ENCODE measurements at regions not wholly inside any gene's neighbourhood (a gene's known extent, or its start where the extent isn't known, plus 50 kb on each side); places are given as distances from the start of the nearest gene placed in this dataset.

DNA sequence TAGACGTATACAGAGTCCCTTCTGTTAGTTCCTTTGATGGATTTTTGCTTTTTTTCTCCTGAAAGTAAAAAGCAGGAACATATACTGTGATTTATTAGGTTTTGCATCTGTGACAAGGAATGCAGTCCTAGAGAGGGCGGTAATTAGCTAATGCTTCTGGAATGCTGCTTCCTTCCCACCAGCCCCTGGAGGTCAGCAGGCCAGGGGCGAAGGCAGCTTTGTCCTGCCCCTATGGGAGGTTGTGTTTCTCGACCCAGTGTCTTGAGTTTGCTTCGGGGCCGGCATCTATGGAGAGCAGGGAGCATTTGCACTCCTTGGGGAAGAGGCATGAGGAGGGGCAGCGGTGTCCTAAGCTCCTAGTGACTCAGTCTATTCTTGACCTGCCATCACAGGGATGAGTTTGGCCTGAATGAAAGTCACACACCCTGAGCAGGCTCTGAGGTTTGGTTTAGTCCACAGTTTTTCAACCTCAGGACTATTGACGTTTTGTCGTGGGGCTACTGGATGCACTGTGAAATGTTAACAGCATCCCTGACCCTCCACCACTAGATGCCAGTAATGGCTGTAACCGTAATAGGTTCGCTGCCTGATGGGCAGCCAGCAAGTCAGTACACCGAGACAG lies 85.0 kb upstream of the KCNJ15 start:
- CTCF ChIA-PET: no interaction called here
- no peaks in the 10 kb centered on the region for H3K9me3 Mint-ChIP-seq

DNA sequence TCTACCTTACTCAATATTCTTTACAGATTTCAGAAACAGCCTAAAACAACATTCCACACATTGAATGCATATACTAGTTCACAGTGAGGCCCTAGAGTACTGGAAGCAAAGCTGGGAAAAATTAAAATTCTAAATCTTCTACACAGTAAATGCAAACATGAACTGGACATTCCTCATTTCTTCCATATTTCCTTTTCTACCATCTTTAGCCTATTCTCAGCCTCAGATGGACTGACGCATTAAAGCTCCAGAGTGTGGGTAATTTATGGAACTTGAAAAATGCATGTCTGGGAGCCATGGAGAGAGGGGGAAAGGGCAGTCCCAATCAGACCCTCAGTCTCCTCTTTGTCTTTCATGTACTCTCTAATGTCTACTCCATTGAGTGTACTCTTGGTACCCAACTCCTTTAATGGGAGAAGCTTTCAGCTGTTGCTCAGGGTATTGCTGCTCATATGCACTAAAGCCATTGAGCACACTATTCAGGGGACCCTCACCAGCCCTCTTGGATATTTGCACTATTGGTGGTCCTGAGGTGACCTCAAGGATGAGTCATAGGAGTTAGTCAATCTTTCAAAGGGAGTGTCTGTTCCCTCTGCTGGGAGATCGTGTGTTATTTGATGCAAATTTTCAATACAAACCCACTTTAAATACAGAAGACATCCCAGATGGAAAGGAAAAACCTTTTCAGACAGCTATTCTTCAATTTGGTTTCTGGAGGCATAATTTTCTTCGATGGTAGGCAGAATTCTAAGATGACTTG lies 83.3 kb upstream of the KCNJ15 start:
- Histone ChIP-seq H3K27me3 (ENCODE audit: insufficient read depth, low read length, poor library complexity, severe bottlenecking) (no peaks in the 10 kb centered on the region), H3K36me3 (ENCODE audit: insufficient read depth, low read length) (no peaks in the 10 kb centered on the region), H3K9me3 (ENCODE audit: low read length) (no peaks in the 10 kb centered on the region), H3K4me3 (ENCODE audit: low read length) (no peak overlapping the region), H3K4me1 (ENCODE audit: insufficient read depth, low read length) (no peaks in the 10 kb centered on the region), H3K27ac (ENCODE audit: low read depth, low read length) (no peak overlapping the region)
- no peak overlapping the region for H3K27ac Mint-ChIP-seq
- no peak for DNase-seq
- H3K27me3 Mint-ChIP-seq: peaks cover 6 to 8% of the 10 kb centered on the region in 2 donors
- no peak overlapping the region for H3K4me3 Mint-ChIP-seq
- ChIA-PET POLR2A (no interaction called here), CTCF (no interaction called here)
- H3K9me3 Mint-ChIP-seq: no peaks in the 10 kb centered on the region
- no peaks in the 10 kb centered on the region for H3K36me3 Mint-ChIP-seq
- no peaks in the 10 kb centered on the region for H3K4me1 Mint-ChIP-seq

More for the DNA sequence above, 85.0 kb upstream of the KCNJ15 start:
- DNase-seq: no peak
- POLR2A ChIA-PET: no interaction called here
- no peaks in the 10 kb centered on the region for H3K4me1 ChIP-seq (ENCODE audit: insufficient read depth, low read length)
- no peak overlapping the region for H3K4me3 ChIP-seq (ENCODE audit: low read length)
- H3K36me3 Mint-ChIP-seq: no peaks in the 10 kb centered on the region
- no peaks in the 10 kb centered on the region for H3K4me1 Mint-ChIP-seq
- H3K27me3 Mint-ChIP-seq: peaks cover 6 to 8% of the 10 kb centered on the region in 2 donors
- H3K27ac ChIP-seq (ENCODE audit: low read depth, low read length): no peak overlapping the region
- H3K27ac Mint-ChIP-seq: no peak overlapping the region
- no peaks in the 10 kb centered on the region for H3K36me3 ChIP-seq (ENCODE audit: insufficient read depth, low read length)
- no peaks in the 10 kb centered on the region for H3K9me3 ChIP-seq (ENCODE audit: low read length)
- H3K4me3 Mint-ChIP-seq: no peak overlapping the region
- no peaks in the 10 kb centered on the region for H3K27me3 ChIP-seq (ENCODE audit: insufficient read depth, low read length, poor library complexity, severe bottlenecking)

DNA sequence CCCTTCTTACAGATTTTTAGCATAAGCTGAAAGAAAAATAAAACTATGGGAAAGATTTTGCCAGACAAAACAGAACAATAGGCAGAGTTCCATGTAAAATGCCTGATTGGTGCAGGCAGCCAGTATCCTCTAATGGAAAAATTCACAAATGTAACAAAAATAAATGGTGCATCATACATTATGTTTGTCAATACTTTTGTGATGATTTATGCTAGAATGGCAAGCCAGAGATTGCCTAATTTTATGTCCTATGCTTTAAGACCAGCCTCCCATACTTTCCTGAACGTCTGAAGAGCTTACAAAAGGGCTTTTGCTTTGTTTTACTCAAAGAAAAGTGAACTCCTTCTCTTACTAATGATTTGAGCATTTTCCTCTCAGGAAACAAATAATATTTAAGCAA lies 81.5 kb upstream of the KCNJ15 start:
- H3K9me3 ChIP-seq (ENCODE audit: low read length): no peaks in the 10 kb centered on the region
- Mint-ChIP-seq H3K27me3 (peaks cover 6 to 8% of the 10 kb centered on the region in 2 donors), H3K4me3 (no peak overlapping the region), H3K9me3 (no peaks in the 10 kb centered on the region), H3K4me1 (no peaks in the 10 kb centered on the region), H3K27ac (no peak overlapping the region), H3K36me3 (no peaks in the 10 kb centered on the region)
- DNase-seq: no peak
- H3K36me3 ChIP-seq (ENCODE audit: insufficient read depth, low read length): no peaks in the 10 kb centered on the region
- no peak overlapping the region for H3K27ac ChIP-seq (ENCODE audit: low read depth, low read length)
- H3K4me1 ChIP-seq (ENCODE audit: insufficient read depth, low read length): no peaks in the 10 kb centered on the region
- ChIA-PET CTCF (no interaction called here), POLR2A (no interaction called here)
- H3K27me3 ChIP-seq (ENCODE audit: insufficient read depth, low read length, poor library complexity, severe bottlenecking): no peaks in the 10 kb centered on the region
- no peak overlapping the region for H3K4me3 ChIP-seq (ENCODE audit: low read length)

DNA sequence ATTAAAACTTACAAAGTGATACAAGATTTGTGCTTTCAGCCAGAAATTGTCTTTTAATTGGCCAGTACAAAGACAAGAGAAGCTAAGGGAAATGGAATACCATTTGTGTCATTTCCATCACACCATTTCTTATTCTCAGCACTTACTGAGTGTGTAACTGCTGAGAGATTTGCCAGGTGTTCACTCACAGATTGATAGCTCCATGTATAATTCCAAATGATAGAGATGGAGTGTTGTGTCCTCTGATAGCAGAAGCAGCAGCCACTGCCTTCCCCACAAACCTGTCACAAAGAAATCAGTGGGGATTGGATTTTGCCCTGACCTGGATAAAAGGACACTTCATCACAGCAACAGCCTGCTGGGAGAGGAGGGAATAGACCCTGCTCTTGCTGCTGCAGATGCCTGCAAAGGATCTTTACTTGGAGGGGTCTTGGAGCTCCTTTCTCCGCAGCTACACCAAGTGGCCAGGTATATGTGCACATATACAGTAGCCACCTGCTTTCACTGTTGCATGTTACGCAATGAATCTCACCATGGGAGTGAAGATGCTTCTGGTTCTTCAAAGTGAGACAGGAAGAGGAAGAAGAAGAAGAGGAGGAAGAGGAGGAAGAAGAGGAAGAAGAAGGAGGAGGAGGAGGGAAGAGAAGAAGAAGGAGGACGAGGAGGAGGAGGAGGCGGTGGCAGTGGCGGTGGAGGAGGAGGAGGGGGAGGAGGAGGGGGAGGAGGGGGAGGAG lies 78.7 kb upstream of the KCNJ15 start:
- no peak overlapping the region for H3K4me3 ChIP-seq (ENCODE audit: low read length)
- no peak overlapping the region for H3K27ac Mint-ChIP-seq
- no peak for DNase-seq

DNA sequence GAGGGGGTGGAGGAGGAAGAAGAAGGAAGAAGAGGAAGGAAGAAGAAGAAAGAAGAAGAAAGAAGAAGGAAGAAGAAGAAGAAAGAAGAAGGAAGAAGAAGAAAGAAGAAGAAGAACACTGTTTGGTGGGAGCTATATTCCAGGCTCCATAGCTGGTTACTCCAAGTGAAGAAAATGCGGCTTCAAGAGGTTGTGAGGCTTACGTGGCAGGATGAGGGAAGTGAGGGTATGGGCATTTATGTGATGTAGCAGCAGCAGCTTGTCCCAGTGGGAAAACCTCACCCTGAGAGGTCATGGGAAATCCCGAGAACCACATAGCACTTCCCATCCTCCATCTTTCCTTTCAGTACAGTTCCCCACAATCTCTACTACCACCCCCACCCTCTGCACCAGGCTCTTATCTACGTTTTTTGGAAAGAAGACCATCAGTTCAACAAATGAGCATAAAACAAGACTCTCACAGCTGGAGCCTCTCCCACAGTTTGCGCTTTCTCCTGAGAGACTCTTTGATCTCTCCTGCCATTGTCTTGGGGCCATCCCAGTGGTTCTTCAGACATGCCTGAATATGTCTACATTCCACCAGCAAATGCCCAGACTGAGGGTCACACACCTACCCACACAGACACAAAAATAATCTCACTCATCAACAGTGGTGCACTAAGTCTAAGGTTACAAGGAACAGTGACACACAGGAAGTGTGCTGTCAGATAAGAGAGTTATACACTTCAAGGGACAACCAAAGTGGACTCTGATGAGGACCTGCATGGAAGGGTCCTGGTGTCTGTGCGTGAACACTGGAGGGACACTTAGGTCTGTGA lies 77.9 kb upstream of the KCNJ15 start:
- ChIA-PET POLR2A (no interaction called here), CTCF (no interaction called here)
- no peak overlapping the region for H3K27ac Mint-ChIP-seq

More for the DNA sequence above, 78.7 kb upstream of the KCNJ15 start:
- H3K4me3 Mint-ChIP-seq: no peak overlapping the region
- Histone ChIP-seq H3K27ac (ENCODE audit: low read depth, low read length) (no peak overlapping the region), H3K4me1 (ENCODE audit: insufficient read depth, low read length) (no peaks in the 10 kb centered on the region), H3K27me3 (ENCODE audit: insufficient read depth, low read length, poor library complexity, severe bottlenecking) (no peaks in the 10 kb centered on the region), H3K36me3 (ENCODE audit: insufficient read depth, low read length) (no peaks in the 10 kb centered on the region), H3K9me3 (ENCODE audit: low read length) (no peaks in the 10 kb centered on the region)
- H3K36me3 Mint-ChIP-seq: no peaks in the 10 kb centered on the region
- H3K9me3 Mint-ChIP-seq: peaks cover 0 to 2% (median 0%) of the 10 kb centered on the region in 5 donors
- peaks cover 2 to 5% of the 10 kb centered on the region in 2 donors for H3K27me3 Mint-ChIP-seq
- POLR2A ChIA-PET: no interaction called here
- H3K4me1 Mint-ChIP-seq: no peaks in the 10 kb centered on the region
- CTCF ChIA-PET: no interaction called here

DNA sequence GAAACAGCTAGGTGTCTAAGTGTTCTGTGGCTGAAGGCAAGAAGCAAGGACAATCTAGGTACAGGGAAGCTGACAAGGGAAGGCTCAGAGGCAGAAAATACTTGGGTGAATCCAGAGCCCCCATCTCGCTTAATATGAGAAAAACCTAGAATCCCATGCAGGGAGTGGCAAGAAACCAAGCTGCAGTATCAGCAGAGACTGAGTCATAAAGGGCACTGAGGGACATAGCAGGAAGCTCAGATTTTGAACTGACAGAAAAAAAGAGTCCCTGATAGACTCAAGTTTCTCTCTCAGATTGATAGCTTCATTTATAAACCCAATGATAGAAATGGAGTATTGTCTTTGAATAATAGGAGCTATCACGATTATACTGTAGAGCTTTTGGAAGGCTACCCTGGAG lies 77.3 kb upstream of the KCNJ15 start:
- peaks cover 0 to 8% (median 0%) of the 10 kb centered on the region in 5 donors for H3K9me3 Mint-ChIP-seq
- Histone ChIP-seq H3K9me3 (ENCODE audit: low read length) (no peaks in the 10 kb centered on the region), H3K4me3 (ENCODE audit: low read length) (no peak overlapping the region), H3K4me1 (ENCODE audit: insufficient read depth, low read length) (no peaks in the 10 kb centered on the region), H3K27me3 (ENCODE audit: insufficient read depth, low read length, poor library complexity, severe bottlenecking) (no peaks in the 10 kb centered on the region), H3K27ac (ENCODE audit: low read depth, low read length) (no peak overlapping the region), H3K36me3 (ENCODE audit: insufficient read depth, low read length) (no peaks in the 10 kb centered on the region)
- no peaks in the 10 kb centered on the region for H3K4me1 Mint-ChIP-seq
- DNase-seq: no peak
- CTCF ChIA-PET: no interaction called here
- POLR2A ChIA-PET: no interaction called here
- H3K4me3 Mint-ChIP-seq: no peak overlapping the region
- H3K27me3 Mint-ChIP-seq: peaks cover 0 to 2% of the 10 kb centered on the region in 2 donors
- no peaks in the 10 kb centered on the region for H3K36me3 Mint-ChIP-seq
- no peak overlapping the region for H3K27ac Mint-ChIP-seq

More for the DNA sequence above, 77.9 kb upstream of the KCNJ15 start:
- Histone ChIP-seq H3K36me3 (ENCODE audit: insufficient read depth, low read length) (no peaks in the 10 kb centered on the region), H3K27ac (ENCODE audit: low read depth, low read length) (no peak overlapping the region), H3K9me3 (ENCODE audit: low read length) (no peaks in the 10 kb centered on the region), H3K4me1 (ENCODE audit: insufficient read depth, low read length) (no peaks in the 10 kb centered on the region), H3K27me3 (ENCODE audit: insufficient read depth, low read length, poor library complexity, severe bottlenecking) (no peaks in the 10 kb centered on the region), H3K4me3 (ENCODE audit: low read length) (no peak overlapping the region)
- H3K36me3 Mint-ChIP-seq: no peaks in the 10 kb centered on the region
- DNase-seq: no peak
- peaks cover 0 to 6% (median 0%) of the 10 kb centered on the region in 5 donors for H3K9me3 Mint-ChIP-seq
- H3K4me1 Mint-ChIP-seq: no peaks in the 10 kb centered on the region
- H3K4me3 Mint-ChIP-seq: no peak overlapping the region
- H3K27me3 Mint-ChIP-seq: peaks cover 2% of the 10 kb centered on the region in 2 donors

DNA sequence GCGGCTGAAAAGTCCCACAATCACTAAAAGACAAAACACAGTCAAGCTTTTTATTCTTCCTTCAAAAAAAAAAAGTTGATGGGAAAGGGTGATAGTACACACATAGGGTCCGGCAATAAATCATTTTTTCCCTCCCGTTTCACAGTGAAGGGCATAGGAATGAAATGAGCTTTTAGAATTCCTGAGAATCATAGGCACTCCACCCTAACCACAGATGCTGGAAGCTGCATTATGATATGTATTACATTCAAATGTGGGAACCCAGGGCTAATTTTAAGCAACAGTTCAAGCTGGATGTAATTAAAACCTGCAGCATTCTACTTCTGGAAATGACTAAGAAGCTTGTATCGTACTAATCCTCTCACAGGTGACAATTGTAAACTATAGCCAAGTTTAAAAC lies 75.7 kb upstream of the KCNJ15 start:
- no peak overlapping the region for H3K4me3 ChIP-seq (ENCODE audit: low read length)
- no peaks in the 10 kb centered on the region for H3K36me3 ChIP-seq (ENCODE audit: insufficient read depth, low read length)
- no peaks in the 10 kb centered on the region for H3K27me3 ChIP-seq (ENCODE audit: insufficient read depth, low read length, poor library complexity, severe bottlenecking)
- ChIA-PET POLR2A (no interaction called here), CTCF (no interaction called here)
- Mint-ChIP-seq H3K36me3 (no peaks in the 10 kb centered on the region), H3K27me3 (peaks cover 0 to 2% of the 10 kb centered on the region in 2 donors), H3K9me3 (peaks cover 1 to 14% (median 7%) of the 10 kb centered on the region in 5 donors), H3K4me1 (no peaks in the 10 kb centered on the region), H3K27ac (no peak overlapping the region), H3K4me3 (no peak overlapping the region)
- no peaks in the 10 kb centered on the region for H3K9me3 ChIP-seq (ENCODE audit: low read length)
- no peaks in the 10 kb centered on the region for H3K4me1 ChIP-seq (ENCODE audit: insufficient read depth, low read length)
- no peak for DNase-seq
- no peak overlapping the region for H3K27ac ChIP-seq (ENCODE audit: low read depth, low read length)
